WTC11 (cell line): ENCODE measurements at regions not wholly inside any gene's neighbourhood (a gene's known extent, or its start where the extent isn't known, plus 50 kb on each side); places are given as distances from the start of the nearest gene placed in this dataset.

ENCODE experiments used
- TF ChIP-seq, protein P1 (sequence below): sonication (generic); formaldehyde crosslinking; IDR thresholded peaks from 2 replicates; pipeline ENCODE4 v1.8.1; 2022; ENCODE audit warnings: low read depth, missing genetic modification reagents, borderline replicate concordance
- TF ChIP-seq, protein P2 (sequence below): fragments of 200-600 bp; IDR thresholded peaks from 2 replicates; pipeline ENCODE4 v1.8.0; 2022; ENCODE audit warnings: antibody characterized with exemption
- TF ChIP-seq, protein P3 (sequence below): sonication (generic); formaldehyde crosslinking; conservative IDR thresholded peaks from 2 replicates; pipeline ENCODE4 v1.8.1; 2022; ENCODE audit warnings: mild to moderate bottlenecking, missing genetic modification reagents
- TF ChIP-seq, protein P4 (sequence below): sonication (generic); formaldehyde crosslinking; IDR thresholded peaks from 2 replicates; pipeline ENCODE4 v1.8.1; 2023; ENCODE audit warnings: mild to moderate bottlenecking, missing genetic modification reagents, borderline replicate concordance

DNA sequence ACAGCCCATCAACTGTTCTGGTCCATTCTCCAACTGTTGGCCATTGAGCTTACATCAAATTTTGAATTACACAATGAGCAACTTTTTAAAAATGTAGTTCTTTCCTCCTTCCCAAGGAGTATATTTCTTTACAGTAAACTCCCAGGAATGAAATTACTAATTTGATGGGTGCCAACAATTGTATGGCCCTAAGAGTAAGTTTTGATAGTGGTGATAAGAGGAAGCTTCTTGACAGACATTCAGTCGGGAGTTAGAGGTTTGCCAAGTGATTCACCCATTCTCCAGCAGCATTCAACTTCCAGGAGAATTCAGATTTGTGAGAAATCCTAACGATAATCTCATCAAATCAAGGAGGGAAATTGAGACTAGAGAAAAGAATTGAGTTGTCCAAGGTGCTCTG lies 579.9 kb downstream of the ACTL7B start:
- TF ChIP-seq, protein P1, sequence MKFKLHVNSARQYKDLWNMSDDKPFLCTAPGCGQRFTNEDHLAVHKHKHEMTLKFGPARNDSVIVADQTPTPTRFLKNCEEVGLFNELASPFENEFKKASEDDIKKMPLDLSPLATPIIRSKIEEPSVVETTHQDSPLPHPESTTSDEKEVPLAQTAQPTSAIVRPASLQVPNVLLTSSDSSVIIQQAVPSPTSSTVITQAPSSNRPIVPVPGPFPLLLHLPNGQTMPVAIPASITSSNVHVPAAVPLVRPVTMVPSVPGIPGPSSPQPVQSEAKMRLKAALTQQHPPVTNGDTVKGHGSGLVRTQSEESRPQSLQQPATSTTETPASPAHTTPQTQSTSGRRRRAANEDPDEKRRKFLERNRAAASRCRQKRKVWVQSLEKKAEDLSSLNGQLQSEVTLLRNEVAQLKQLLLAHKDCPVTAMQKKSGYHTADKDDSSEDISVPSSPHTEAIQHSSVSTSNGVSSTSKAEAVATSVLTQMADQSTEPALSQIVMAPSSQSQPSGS (CRISPR knock-in tag) = no peak
- TF ChIP-seq, protein P2, sequence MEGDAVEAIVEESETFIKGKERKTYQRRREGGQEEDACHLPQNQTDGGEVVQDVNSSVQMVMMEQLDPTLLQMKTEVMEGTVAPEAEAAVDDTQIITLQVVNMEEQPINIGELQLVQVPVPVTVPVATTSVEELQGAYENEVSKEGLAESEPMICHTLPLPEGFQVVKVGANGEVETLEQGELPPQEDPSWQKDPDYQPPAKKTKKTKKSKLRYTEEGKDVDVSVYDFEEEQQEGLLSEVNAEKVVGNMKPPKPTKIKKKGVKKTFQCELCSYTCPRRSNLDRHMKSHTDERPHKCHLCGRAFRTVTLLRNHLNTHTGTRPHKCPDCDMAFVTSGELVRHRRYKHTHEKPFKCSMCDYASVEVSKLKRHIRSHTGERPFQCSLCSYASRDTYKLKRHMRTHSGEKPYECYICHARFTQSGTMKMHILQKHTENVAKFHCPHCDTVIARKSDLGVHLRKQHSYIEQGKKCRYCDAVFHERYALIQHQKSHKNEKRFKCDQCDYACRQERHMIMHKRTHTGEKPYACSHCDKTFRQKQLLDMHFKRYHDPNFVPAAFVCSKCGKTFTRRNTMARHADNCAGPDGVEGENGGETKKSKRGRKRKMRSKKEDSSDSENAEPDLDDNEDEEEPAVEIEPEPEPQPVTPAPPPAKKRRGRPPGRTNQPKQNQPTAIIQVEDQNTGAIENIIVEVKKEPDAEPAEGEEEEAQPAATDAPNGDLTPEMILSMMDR = no peak
- TF ChIP-seq, protein P3, sequence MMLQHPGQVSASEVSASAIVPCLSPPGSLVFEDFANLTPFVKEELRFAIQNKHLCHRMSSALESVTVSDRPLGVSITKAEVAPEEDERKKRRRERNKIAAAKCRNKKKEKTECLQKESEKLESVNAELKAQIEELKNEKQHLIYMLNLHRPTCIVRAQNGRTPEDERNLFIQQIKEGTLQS (CRISPR knock-in tag) = no peak
- TF ChIP-seq, protein P4, sequence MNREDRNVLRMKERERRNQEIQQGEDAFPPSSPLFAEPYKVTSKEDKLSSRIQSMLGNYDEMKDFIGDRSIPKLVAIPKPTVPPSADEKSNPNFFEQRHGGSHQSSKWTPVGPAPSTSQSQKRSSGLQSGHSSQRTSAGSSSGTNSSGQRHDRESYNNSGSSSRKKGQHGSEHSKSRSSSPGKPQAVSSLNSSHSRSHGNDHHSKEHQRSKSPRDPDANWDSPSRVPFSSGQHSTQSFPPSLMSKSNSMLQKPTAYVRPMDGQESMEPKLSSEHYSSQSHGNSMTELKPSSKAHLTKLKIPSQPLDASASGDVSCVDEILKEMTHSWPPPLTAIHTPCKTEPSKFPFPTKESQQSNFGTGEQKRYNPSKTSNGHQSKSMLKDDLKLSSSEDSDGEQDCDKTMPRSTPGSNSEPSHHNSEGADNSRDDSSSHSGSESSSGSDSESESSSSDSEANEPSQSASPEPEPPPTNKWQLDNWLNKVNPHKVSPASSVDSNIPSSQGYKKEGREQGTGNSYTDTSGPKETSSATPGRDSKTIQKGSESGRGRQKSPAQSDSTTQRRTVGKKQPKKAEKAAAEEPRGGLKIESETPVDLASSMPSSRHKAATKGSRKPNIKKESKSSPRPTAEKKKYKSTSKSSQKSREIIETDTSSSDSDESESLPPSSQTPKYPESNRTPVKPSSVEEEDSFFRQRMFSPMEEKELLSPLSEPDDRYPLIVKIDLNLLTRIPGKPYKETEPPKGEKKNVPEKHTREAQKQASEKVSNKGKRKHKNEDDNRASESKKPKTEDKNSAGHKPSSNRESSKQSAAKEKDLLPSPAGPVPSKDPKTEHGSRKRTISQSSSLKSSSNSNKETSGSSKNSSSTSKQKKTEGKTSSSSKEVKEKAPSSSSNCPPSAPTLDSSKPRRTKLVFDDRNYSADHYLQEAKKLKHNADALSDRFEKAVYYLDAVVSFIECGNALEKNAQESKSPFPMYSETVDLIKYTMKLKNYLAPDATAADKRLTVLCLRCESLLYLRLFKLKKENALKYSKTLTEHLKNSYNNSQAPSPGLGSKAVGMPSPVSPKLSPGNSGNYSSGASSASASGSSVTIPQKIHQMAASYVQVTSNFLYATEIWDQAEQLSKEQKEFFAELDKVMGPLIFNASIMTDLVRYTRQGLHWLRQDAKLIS (CRISPR knock-in tag) = no peak
